Effector CD4-positive, alpha-beta T cell (primary cell): ENCODE measurements at regions not wholly inside any gene's neighbourhood (a gene's known extent, or its start where the extent isn't known, plus 50 kb on each side); places are given as distances from the start of the nearest gene placed in this dataset.

Experiments
- DNase-seq: peaks from one replicate; pipeline ENCODE4 v3.0.0-alpha.2; 2020

DNA sequence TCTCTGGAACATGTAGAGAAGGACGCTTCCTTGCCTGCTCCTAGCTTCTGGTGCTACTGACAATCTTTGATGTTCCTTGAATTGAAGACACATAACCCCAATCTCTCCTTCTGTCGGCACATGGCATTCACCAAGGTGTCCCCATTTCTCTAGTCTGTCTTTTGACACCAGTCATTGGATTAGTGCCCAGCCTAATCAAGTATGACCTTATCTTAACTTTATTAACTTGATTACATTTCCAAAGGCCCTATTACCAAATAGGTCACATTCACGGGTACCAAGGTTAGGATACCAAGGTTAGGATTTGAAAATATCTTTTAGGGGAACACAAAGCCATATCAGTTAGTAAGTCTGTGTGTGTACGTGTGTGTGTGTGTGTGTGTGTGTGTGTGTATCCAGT is 377.9 kb downstream of the CMPK2 start:
- DNase-seq, result no peak

DNA sequence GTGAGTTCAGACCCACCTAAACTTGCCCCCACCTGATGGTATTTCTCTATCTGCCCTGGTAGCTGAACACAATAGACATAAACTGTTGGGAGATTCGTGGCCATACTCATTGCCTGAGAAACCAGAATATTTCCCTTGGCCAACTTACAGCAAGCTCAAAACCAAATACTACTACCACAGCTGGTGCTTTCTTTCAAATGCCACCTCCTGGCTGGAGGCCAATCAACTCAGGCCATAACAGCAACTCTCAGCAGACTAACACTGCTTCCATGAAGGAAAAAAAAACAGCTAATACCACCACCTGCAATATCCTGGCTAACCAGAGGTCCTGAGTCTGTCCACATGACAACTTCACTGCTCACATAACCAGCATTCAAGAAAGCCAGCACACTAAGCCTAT is 373.1 kb downstream of the CMPK2 start:
- DNase-seq, result no peak

DNA sequence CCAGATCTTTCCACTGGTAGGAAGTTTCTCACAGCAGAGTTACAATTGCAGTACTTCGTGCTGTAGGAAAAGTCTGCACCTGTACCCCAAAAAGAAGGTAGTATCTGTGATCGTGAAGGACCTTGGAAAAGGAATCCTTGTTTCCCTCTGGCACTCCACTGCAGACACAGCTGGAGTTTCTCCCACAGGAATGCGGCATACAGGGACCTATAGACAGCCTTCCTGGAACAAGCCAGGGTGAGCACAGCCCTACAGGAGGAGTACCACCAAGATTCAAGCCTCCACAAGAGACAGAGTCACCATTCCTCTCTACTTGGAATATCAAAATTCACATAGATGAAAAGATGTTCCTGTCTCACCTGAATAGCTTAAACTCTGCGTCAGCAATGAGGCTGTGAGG is 372.4 kb downstream of the CMPK2 start:
- DNase-seq, result no peak

DNA sequence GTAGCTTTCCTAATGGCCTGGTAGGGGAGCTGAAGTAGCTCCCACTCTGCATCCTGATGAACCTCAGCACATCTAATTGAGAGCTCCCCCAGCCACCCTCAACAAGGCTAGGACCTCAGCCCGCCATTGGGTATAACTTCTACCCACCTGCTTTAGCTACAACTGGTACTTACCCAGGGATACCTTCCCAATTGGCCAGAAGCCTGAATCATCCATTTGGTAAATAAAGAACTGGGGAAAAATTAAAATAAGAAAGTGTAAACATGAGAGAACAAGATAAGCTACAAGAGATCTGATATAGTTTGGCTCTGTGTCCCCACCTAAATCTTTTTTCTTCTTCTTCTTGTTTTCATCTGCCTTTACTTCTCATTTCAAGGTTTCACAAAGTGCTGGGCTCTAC is 372.0 kb downstream of the CMPK2 start:
- no peak for DNase-seq

DNA sequence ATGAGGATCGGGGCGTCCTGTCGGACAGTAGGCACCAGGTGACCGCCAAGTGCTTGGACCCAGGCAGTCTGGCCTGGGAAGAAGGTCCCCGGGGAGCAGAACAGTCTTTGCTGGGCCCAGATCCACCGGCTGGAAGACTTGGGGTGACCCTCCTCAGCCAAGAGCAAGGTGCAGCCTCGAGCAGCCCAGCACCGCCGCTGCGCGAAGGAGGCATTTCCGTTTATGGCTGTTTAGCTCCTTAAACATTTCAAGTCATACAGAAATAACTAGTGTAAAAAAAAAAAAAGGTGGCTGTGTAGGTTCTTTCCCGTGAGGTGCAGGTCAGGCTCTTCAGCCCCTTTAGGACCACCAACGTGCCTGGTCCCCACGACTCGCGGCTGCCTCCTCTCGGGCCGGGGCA is 370.2 kb downstream of the CMPK2 start:
- no peak for DNase-seq

DNA sequence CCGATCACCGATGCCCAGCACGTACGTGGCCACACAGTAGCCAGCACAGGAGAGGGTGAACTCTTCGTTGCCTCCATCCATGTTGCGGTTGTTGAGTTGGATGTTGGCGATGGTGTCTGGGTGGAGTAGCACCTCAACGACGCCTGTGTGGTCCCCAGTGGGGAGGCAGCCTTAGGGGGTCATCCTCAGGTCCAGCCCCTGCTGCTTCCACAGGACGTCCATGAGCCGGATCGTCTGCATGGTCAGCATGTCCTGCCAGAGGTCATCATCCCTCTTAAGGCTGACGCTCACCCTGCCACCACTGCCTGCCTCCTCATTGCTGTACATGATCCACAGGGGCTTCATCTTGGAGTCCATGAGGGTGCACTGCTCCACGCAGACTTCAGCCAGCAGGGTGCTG is 369.3 kb downstream of the CMPK2 start:
- no peak for DNase-seq

DNA sequence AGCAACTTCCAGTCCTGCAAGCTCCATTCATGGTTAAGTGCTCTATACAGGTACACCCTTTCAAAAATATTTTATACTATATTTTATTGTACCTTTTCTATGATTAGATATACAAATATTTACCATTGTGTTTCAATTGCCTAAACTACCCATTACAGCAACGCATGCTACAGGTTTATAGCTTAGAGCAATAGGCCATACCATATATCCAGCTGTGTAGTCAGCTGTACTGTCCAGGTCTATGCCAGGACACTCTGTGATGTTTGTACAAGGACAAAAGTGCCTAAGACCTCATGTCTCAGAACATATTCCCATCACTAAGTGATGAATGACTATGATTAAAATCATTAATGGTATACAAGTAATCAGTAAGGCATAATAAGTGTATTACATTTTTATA is 368.7 kb downstream of the CMPK2 start:
- DNase-seq, result no peak

DNA sequence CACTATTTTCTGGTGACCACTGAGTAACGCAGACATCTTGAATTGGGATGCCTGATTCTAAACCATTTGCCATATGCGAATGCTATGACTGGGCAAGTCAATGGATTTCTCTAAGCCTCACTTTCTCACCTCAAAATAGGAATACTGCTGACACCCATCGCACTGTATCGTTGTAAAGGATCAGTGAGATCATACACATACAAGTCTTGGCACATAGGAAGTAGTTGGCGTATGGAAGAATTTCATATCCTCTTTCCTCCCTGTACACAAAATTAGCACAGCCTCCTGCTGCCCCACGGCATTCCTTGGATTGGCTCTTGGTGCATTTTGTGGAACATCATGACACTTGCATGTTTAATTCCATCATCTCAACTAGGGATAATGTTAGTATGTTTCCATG is 366.9 kb downstream of the CMPK2 start:
- DNase-seq, result no peak

DNA sequence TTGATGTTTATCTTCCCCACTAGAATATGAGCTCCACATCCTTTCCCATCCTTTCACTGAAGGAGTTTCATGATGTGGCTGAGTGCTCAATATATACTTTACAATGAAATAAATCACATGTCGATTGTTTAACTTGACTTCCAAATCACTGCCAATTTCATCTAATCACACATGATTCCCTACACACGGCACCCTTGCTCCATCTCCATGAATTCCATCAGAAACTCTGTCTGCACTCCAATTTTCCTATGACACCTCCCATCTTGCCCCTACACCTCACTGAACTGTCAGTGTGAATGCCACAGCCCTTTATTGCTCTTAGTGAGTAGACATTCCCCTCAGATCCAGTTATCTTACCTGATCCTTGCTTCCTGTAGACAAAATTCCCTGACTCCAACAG is 366.0 kb downstream of the CMPK2 start:
- DNase-seq, result no peak

DNA sequence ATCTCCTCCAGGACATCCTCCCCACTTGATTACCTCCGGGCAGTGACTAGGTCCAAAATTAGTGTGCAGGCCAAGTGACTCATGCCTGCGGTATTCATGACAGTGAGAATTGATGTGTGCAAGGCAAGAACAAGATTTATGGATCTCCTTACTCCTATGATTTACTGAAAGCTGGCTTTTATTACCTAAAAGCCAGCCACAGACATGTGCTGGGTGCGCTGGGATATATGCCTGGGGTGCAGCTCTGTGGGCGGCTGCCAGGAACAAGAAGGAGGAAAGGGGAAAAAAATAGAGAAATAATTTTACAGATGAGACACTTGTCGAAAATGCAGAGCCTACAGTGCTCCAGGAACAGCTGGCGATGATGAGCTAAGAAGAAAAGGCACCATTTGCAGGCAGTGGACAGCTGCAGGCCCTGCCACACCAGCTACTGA is 359.3 kb downstream of the CMPK2 start:
- no peak for DNase-seq

DNA sequence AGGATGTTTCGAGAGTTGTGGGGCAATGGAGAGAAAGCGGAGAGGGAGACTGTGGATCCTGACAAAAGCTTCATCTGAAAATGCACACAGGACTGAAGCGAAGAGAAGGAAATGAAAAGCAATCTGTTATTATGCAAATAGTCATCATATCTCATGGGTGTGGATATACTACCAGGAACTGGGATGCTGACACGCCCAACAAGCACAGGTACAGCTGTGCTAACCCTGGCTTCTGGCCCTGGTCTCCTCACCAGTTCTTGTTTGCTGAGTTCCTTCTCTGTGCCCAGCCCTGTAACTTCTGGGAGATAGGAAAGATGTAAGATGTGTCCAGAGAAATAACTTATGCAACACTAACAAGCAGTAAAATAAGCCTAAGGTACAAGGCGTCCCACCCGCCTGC is 358.8 kb downstream of the CMPK2 start:
- DNase-seq, result no peak

DNA sequence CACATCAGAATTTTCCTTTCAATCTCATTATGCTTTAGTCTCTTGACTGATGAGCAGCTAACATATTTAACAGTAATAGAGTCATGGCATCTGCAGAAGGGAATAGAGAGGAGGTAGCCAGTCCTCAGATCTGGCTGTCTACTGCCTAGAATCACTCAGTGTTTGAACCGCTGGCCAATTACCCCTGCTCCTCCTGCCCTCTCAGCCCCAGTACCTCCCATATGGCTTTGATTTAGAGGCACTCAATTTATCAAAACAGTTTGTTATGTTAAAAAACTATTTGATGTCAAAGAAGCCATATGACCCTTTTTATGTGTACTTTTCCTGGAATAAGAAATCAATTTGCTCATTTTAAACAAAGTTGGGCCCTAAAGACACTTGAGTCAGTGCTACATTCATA is 355.2 kb downstream of the CMPK2 start:
- no peak for DNase-seq

DNA sequence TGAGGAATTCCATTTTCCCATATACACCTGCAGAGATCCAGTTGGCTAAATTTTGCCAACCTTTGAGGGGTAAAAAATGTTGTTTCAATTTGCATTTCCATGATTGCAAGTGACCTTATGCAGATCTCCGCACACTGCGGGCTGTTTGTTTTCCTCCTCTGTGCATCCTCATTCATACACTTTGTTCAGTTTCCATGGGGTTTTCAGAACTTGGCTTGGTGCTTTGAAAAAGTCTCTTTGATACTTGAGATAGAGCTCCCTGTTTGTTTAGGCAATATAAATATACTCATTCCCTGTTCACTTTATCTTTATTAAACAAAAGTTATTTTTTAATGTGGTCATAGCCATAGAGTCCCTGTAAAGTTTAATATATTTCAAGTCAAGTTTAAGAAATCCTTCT is 353.1 kb downstream of the CMPK2 start:
- DNase-seq, result no peak

DNA sequence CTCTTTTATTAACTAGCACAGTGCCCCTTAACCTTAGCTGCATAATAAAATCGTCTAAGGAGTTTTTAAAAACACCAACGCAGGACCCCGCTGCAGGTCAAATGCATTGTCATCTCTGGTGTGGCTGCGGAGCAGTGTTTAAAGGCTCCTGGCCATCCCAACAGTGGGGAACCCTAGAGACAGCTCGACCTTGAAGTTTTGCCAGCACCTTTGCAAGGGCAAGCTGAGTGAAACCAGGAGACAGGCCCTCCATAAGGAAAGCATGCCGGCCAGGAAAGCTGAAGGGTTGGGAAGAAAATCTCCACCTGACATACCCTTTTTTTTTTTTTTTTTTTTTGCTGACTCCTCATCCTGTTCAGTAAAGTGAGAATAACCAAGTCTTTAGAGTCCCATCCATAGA is 349.0 kb downstream of the CMPK2 start:
- DNase-seq, result no peak

DNA sequence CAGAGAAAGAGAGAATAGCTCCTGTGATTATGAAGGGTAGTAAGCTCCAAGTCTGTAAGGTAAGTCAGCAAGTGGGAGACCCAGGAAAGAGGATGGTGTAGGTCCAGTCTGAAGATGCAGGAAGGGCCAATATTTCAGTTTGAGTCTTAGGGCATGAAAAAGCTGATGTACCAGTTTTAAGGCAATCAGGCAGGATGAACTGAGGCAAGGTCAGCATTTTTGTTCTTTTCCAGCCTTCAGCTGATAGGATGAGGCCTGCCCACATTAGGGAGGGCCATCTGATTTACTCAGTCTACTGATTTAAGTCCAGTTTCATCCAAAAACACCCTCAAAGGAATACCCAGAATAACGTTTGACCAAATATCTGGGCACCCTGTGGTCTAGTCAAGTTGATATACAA is 347.3 kb downstream of the CMPK2 start:
- DNase-seq, result no peak

DNA sequence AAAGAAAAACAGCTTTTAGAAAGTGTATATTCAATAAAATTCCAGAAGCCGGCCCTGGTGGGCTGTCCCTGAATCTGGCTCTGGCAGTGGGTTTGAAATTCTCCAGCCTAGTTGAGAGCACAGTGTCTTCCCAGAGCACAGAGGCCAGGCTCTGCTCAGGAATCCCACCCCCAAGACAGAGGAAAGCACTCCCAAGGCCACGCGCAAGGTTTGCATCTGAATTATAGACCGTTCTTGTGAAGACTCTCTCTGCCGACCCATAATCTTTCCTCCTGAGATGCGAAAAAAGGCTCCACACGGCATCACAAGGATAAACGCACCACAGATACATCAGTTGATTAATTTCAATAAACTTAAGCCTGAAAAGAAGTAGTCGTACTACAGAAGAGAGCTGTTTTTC is 342.2 kb downstream of the CMPK2 start:
- DNase-seq, result no peak

DNA sequence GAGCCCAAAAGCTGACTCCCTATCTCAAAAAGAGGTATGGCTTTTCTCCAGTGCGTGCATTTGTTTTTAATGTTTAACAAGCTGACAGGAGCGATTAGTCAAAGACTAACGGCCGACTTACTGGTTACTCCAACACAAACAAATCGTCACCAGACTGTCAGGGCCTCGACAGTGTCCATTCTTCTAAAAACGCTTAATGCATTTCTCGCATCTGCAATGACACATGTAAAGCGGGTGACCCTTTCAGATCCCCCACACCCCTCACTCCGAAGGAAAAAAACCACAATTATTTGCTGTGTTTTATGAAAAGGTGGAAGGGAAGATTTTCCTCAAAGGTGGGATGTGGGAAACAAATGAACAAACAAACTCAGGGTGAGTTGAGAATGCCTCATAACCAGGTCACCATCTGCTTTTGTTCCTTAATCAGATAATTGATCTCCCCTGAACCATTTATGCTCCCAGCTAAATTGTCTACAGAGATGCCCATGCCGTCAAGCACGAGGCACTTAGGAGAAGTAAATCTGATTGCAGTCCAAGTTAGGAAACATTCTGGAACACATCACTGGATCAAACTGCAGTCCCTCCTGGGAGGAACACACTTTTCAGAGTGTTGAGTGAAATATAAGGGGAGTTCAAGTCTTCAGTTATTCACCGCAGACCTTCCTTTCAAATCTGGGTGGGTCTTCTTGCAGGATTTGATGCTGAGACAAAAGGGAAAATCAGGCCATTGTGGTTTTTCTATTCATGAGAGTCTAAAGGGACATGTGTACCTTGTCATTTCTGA is 340.8 kb downstream of the CMPK2 start:
- DNase-seq, result no peak

DNA sequence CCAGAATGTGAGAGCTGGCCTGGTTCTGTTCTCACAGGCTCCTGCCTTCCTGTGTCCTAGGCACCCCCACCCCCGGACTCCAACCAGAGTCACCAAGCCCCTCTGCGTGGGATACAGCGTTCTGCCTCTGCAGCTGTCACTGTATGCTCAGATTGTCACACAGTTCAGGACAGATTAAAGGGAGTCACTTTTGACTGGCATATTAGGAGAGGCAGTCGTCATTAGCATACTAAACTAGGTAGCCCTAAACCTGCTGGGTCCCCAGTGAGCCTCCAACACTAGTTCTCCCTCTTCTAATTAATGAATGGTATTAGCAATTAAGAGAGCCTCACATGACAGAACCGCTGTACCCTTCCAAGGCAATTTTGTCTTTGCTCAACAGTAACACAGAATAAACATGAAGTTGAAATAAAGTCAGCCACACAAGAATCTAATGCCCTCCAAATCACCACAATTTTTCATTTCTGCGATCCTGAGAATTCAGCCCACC is 340.2 kb downstream of the CMPK2 start:
- no peak for DNase-seq

DNA sequence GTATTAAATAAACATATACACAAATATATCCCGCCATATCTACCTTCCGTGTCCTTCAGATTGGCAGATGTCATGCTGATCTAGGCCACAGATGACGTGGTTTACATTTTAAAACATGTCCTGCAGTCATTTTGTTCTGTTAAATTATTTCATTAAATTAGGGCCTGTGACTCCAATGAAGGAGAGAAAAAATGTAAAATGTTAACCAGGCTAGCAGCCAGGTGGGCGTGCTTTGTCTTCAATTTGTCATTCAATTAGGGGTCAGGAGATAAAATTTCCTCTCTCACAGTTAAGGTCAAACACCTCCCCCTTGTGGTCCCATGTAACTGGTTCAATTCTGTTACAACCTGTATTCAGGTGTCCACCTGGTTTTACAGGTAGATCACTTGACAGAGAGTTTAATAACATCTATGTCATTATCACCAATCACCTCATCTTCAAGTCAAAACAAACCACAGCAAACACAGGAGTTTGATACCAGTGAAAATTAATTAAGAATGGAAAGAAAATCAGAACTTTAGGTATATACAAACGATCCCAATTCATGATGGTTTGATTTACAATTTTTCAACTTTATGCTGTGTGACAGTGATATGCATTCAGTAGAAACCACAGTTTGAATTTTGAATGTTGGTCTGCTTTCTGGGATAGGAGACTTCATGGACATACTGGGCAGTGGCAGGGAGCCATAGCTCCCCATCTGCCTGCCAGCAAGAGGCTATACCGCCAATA is 339.4 kb downstream of the CMPK2 start:
- DNase-seq, result no peak

DNA sequence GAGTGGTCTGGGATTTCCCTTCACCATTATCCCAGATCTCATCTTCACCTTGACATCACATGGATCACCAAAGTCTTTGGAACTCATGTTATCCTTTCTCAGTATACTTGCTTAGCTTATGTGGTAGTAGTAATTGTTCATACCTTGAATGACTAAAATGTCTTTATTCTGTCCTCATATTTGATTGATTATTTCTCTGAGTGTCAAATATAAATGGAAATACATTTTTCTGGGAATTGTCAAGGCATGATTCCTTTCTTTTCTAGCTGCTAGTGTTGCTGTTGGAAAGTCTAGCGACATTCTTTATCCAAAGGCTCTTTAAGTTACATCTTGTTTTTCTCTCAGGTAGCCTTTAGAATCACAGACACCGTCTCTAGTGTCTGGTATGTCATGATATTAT is 334.4 kb downstream of the CMPK2 start:
- DNase-seq, result no peak

DNA sequence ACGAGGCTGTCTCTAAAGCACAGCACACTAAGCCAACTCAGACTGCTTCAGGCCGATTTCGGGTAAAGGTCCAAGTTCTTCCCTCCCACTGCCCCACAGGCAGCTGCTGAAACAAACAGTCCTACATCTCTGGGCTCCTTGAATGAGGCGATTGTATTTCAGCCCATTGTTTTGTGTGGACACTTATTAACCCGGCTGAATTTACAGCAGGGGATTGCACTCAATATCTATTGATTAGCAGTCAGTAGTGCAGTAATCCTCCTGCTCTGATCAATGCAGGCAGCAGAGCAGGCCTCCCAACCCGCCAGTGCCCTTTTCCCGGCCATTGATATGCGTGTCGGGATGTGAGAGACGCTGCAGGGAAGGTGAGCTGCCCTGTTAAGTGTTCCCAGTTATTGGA is 330.1 kb downstream of the CMPK2 start:
- no peak for DNase-seq

DNA sequence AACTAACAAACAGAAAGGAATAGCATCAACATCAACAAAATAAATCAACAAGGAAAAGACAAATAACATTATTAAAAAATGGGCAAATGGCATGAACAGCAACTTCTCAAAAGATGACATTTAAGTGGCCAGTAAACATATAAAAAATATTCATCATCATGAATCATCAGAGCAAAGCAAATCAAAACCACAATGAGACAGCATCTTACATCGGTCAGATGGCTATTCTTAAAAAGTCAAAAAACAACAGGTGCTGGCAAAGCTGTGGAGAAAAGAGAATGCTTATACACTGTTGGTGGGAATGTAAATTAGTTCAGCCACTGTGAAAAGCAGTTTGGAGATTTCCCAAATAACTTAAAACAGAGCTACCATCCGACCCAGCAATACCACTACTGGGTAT is 327.1 kb downstream of the CMPK2 start:
- no peak for DNase-seq

DNA sequence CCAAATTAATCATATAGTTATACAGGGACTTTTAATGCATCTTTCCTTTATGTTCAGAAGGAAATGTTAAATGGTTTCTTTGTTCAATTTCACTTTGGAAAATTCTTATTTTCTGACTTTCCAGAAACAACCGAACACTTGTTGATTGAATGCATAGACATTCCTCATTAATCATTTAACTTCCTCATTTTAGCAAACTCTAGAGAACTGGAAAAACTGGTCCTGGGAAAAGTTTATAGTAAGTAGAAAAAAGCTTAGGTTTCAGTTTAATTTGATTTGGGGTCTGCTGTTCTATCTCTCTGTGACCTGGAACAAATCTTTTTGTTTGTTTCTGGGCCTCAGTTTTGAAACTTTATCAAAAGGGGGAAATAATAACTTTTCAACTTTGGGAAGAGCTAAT is 320.4 kb downstream of the CMPK2 start:
- DNase-seq, result no peak

DNA sequence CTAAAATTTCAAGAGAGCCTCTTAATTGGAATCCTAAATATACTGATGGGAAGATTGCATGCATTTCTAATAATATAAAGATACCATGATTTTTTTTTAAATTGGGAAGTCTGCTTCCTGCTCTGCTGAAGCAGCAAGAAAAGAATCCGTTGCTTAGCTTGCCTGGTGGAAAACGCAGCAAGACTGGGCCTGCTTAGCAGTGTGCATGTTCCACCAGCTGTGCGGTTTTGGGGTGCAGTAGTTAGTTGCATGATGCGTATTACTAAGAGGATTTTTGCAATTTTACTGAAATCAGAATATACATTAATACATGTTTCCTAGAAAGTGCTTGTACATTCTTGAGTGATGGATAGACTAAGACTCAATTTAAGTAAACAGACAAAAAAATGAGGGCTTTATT is 319.9 kb downstream of the CMPK2 start:
- DNase-seq, result no peak

DNA sequence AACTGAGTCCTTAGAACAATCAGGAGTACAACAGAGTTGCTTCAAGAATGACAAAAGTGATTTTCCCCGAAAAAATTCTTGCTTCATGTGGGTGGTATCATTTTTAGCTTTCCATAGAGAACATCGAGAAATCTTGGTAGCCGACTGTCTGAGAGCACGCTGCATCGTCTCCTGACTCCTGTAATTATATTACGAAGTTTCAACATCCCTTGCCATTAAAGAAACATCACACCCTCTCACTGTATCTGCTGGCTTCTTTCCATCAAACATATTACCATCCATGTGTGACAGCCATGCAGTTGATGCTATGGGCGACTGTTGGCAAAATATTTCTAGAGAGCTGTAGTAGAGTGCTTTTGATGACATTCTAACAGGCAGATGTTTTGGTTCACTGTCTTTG is 311.2 kb downstream of the CMPK2 start:
- no peak for DNase-seq
